ENCODE measurements at regions not wholly inside any gene's neighbourhood (a gene's known extent, or its start where the extent isn't known, plus 50 kb on each side); places are given as distances from the start of the nearest gene placed in this dataset.

GRCh38 chr2:37868866-37869265, 56.2 kb upstream of the RMDN2 start:
- no peak for DNase-seq

GRCh38 chr2:37869304-37869703, 55.8 kb upstream of the RMDN2 start:
- DNase-seq, result no peak

- DNase-seq, result no peak
Measured at GRCh38 chr2:37869771-37870170, 55.3 kb upstream of the RMDN2 start.

- no peak for DNase-seq
Measured at GRCh38 chr2:37870829-37871228, 54.3 kb upstream of the RMDN2 start.

GRCh38 chr2:37871456-37872191, 53.5 kb upstream of the RMDN2 start:
- DNase-seq, result no peak

GRCh38 chr2:37872192-37872750, 52.8 kb upstream of the RMDN2 start:
- no peak for DNase-seq

- no peak for DNase-seq
Measured at GRCh38 chr2:37873229-37873628, 51.9 kb upstream of the RMDN2 start.

GRCh38 chr2:37873749-37874330, 51.2 kb upstream of the RMDN2 start:
- DNase-seq, result no peak

- no peak for DNase-seq
Measured at GRCh38 chr2:37874470-37874869, 50.6 kb upstream of the RMDN2 start.
